ENCODE measurements at regions not wholly inside any gene's neighbourhood (a gene's known extent, or its start where the extent isn't known, plus 50 kb on each side); places are given as distances from the start of the nearest gene placed in this dataset.

GRCh38 chr9:109883623-109884022 lies 103.6 kb downstream of the PALM2AKAP2 start:
- DNase-seq (ENCODE audit: low spot score), result no peak

DNA sequence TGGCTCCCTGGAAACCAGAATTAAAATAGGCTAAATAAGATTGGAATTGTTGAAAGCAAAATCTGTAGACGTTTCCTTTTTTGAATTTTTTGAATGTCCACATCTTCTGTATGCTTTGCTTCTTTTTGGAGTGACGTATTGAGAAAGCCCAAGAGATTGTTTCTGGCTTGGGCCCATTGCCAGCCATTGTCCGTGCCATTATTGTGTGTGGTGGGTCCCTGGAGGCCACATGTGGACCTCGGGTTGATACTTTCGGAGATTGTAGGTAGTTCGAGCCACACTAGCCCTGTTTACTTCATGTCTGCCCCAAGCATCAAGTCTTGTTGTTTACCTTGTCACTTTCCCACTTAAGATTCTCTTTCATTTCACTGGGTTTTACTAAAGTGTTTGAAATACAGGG lies 106.0 kb downstream of the PALM2AKAP2 start:
- DNase-seq (ENCODE audit: low spot score), result no peak

GRCh38 chr9:109886617-109887016 lies 106.6 kb downstream of the PALM2AKAP2 start:
- DNase-seq (ENCODE audit: low spot score), result no peak

DNA sequence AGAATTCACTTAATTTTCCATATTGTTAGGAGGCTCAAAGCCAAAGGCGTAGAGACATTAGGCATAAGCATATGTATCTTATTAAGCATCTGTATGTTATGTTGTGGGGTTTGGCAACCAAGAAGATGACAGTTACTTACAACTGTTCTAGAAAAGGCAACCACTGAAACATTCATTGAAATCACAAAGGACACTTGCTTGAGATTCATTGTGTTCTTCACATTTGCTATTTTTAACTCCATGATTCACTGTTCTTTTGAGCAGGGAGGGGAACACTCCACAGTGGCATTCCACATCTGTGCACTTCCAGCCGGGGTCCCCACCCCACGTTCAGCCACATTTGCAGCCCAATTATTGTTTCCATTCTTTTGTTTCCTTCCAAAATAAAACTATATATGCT lies 107.1 kb downstream of the PALM2AKAP2 start:
- no peak for DNase-seq (ENCODE audit: low spot score)

DNA sequence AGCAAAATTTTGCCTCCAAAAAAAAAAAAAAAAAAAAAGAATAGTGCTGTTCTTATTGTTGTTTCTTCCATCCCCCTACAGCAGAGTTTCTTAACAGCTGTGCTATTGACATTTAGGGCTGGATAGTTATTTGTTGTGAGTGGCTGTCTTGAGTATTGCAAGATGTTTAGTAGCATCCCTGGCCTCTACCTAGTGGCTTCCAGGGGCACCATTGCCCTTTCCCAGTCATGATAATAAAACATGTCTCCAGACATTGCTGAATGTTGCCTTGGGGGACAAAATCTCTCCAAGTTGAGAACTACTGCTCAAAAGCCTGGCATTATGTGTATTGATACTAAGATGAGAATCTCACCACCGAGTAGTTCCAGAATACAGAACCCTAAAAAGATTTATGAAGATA lies 108.7 kb downstream of the PALM2AKAP2 start:
- DNase-seq (ENCODE audit: low spot score), result no peak

DNA sequence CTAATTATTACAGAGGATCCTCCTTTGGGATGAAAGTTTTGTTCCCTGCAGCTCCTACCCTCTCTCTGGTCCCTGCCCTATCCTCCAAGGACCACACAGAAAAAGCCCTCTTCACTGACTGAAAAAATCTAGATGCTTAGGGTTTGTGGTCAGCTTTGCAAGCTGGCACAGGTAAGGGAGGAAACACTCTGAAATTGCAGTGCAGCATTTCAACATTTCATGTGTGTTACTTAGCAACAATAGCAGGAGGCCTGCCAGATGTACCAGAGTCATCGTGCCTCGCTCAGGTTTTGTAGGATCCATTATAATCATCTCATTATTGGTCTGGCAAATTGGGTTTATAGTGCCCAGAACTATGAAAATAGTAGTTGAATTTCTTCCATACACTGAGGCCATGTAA lies 109.5 kb downstream of the PALM2AKAP2 start:
- DNase-seq (ENCODE audit: low spot score), result no peak

- no peak for DNase-seq (ENCODE audit: low spot score)
Observed at GRCh38 chr9:109893241-109893640, 113.2 kb downstream of the PALM2AKAP2 start.

- DNase-seq (ENCODE audit: low spot score), result no peak
Observed at GRCh38 chr9:109894473-109894872, 114.5 kb downstream of the PALM2AKAP2 start.

GRCh38 chr9:109894921-109895758 lies 115.1 kb downstream of the PALM2AKAP2 start:
- no peak for DNase-seq (ENCODE audit: low spot score)

DNA sequence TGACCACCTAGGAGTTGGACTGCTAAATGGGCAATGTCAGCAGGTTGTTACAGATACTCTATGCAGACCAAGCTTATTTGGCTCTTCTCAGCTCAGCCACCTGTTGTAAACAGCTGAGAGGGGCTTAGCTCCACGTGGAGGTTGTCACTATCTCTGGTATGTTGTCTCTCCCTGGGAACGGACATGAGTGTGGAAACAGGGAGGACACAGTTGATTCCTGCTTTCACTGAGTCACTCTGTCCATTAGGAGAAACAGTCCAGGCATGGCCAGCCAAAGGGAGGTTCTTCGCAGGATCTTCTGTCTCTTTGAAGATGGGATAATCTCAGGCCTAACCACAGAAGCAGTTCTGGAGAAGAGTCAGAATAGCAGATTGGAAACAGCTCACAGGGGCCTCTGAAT lies 121.2 kb downstream of the PALM2AKAP2 start:
- DNase-seq (ENCODE audit: low spot score), result no peak

GRCh38 chr9:109903515-109904138 lies 123.6 kb downstream of the PALM2AKAP2 start:
- DNase-seq (ENCODE audit: low spot score), result peak; percentile 50

DNA sequence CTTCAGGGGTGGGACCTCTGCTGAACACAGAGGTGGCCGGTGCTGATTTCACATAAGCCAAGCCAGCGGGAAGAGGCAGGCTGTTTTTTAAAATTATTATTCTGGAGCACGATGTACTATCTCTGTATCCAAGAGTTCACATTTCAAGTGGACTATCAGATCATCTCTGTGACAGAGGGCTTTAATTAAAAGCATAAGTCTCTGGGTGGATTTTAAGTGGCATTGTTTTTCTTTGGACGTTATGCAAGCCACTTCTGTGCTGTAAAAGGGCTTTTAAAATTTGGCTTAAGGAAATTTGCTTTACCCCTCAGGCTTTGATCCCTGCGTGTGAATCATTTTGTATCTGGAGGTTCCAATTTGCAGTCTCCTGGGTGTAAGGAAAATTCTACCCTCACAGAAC lies 124.7 kb downstream of the PALM2AKAP2 start:
- no peak for DNase-seq (ENCODE audit: low spot score)

- DNase-seq (ENCODE audit: low spot score), result no peak
Observed at GRCh38 chr9:109905472-109905871, 125.5 kb downstream of the PALM2AKAP2 start.

- no peak for DNase-seq (ENCODE audit: low spot score)
Observed at GRCh38 chr9:109906766-109907382, 126.9 kb downstream of the PALM2AKAP2 start.

DNA sequence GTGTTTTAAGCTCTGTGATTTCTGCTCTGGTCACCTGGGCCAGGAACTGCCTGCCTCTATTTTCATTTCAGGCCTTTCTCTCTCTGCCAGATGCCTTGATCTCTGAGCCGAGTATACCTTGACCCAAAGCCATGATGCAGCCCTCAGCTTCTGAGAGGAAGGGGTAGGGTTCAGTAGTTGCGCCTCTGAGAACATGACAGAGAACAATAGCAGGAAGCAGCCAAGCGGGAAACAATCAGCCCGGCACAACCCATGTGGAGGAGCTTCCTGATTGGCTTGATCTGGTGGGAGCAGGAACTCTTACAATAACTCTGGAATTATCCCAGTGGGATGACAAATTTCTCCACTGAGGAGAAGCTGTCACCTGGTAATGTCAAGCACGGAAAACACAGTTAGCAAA lies 127.4 kb downstream of the PALM2AKAP2 start:
- no peak for DNase-seq (ENCODE audit: low spot score)

DNA sequence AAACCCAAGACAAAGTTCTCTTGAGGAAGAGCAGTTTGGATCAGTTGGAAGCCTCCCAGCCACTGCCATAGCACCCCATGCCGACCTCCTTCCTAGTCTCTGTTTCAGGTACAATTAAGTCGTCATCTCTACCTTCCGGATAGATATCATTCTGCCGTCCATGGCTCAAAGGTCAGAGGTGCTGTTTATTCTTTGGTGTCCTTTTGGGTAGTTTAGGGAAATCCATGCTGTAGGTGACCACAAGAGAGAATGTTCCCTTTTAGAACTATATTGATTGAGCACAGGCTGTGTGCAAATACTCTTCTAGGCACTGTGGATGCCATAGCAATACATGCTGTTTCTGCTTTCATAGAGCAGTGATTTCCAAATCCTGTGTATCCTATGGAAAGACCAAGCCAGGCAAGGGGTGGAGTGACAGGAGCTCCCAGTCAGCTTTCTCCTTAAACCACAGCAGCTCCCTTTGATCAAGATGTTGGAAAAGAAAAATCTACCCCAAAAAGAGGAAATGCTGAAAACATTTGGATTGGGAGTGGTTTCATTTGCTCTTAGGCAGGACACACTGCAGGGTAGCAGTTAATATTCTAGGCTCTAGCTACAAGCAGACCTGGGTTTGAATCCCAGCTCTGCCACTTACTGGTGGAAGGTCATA lies 127.9 kb downstream of the PALM2AKAP2 start:
- no peak for DNase-seq (ENCODE audit: low spot score)

DNA sequence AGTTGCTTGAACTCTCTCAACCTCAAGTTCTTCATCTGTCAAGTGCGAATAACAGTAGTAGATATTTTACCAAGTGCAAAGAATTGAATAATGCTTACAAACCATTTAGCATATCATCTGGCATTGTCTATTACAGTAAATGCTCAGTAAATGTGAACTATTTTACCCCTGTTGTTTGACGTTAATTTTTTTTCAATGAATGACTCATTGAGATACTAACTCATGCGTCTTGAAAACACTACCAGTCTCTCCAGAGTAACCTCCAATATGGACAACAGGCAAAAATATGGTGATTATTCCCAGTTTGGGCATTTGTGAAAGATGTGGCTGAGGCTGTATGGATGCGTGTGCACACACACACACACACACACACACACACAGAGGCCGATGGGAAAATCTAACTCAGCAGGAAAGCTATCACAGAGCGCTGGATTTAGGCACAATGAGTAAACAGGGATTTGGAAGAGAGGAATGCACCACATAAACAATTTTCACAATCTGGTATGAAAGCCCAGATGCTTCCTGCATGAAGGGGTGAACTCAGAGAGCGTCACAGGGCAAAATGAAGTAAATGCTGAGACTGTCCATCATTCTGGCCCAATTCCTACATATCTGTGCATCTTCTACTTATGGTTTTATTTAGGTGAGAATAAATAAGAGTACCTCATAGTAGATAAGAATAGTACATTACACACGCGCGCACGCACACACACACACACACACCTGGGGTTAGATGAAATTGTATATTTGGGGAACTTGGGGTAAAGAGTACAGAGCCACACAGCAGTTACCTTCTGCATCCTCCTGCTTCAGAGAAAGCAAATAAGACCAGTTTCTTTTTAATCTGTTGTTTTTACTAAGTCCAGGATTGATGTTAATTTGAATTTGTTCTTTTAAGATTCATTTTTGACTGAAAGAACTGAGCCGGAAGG lies 128.7 kb downstream of the PALM2AKAP2 start:
- no peak for DNase-seq (ENCODE audit: low spot score)

- DNase-seq (ENCODE audit: low spot score), result no peak
Observed at GRCh38 chr9:109910671-109911518, 130.9 kb downstream of the PALM2AKAP2 start.

DNA sequence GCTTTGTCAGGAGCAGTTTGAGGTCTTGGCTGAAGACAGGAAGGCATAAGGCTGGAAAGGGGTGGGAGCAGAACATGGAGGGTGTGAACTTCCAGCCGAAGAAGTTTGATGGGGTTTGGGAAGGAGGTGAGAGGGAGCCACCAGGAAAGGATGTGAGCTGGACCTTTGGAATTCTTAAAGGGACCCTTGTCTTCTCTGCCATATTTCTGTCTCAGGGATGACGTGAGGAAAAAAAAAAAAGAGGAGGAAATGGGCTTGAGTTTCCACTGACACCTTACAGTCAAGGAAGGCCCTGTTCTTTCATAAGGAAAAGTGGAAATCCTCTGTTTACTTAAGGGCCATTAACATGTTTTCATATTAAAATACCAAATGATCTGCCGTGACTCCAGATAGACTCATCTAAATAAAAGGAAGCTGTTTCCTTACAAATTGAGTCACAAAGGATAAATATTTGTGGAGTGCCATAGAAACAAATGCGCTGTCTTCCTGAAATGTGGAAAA lies 132.1 kb downstream of the PALM2AKAP2 start:
- DNase-seq (ENCODE audit: low spot score), result no peak

GRCh38 chr9:109912726-109913460 lies 132.9 kb downstream of the PALM2AKAP2 start:
- no peak for DNase-seq (ENCODE audit: low spot score)

Data from CD4-positive, alpha-beta T cell treated with Interleukin-6 at 100 ng/mL for 8 hours (primary cell).